HepG2 (cell line): ENCODE measurements at regions not wholly inside any gene's neighbourhood (a gene's known extent, or its start where the extent isn't known, plus 50 kb on each side); places are given as distances from the start of the nearest gene placed in this dataset.

Source experiments
- ATAC-seq: fragments of 200-7000 bp; cut with Tn5 transposase; 3 replicates; pipeline ENCODE4 v1.9.1; 2020; ENCODE audit warnings: mild to moderate bottlenecking, moderate library complexity
- BruUV-seq: library from RNA; stranded (reverse); fragments of 400-500 nt; replicated peaks from 2 replicates; lab custom pipeline; 2021; lab: Mats Ljungman, UMichigan
- CTCF ChIA-PET: fragments of 300-600 bp; formaldehyde crosslinking; extraction: SDS; loops from one replicate; lab custom pipeline; 2021; ENCODE audit warnings: low total read pairs, inconsistent platforms, low intra/inter-chr PET ratio; lab: Yijun Ruan, JAX
- POLR2A ChIA-PET: fragments of 350-600 bp; sonication (Branson Sonifier 250); formaldehyde crosslinking; loops from one replicate; lab custom pipeline; 2020; ENCODE audit warnings: antibody characterized with exemption, inconsistent platforms; lab: Yijun Ruan, JAX
- DNase-seq: peaks from one replicate; pipeline ENCODE4 v3.0.0-alpha.2; 2015; ENCODE audit warnings: low spot score
- FAIRE-seq: peaks from 3 replicates; lab custom pipeline; 2011; peaks lifted over from hg19 to GRCh38; lab: Jason Lieb, UNC
- H2AFZ ChIP-seq: one replicate; pipeline ENCODE4 v1.6.1; 2011; ENCODE audit warnings: low read length, inconsistent platforms
- H3K27ac ChIP-seq: fragments of 300-600 bp; 3 replicates; pipeline ENCODE4 v1.8.0; 2011; ENCODE audit warnings: mixed run types, mild to moderate bottlenecking, mixed read lengths, low read length, inconsistent platforms; ENCODE audit not compliant: insufficient read depth; ENCODE audit errors: extremely low read length
- H3K27me3 ChIP-seq, 2 experiments: fragments of 200-600 bp in 1 of 2; 2 replicates in 1 of 2; 3 replicates in 1 of 2; pipeline versions ENCODE4 v1.6.0 to v1.8.0; 2011; ENCODE audit warnings: low read length in 2 of 2, mild to moderate bottlenecking in 2 of 2, moderate library complexity in 2 of 2, inconsistent platforms in 1 of 2; ENCODE audit not compliant: insufficient read depth in 2 of 2, control insufficient read depth in 1 of 2
- H3K36me3 ChIP-seq, 2 experiments: fragments of 200-600 bp in 1 of 2; replicated peaks in 1 of 2; 2 replicates in 1 of 2; 3 replicates in 1 of 2; pipeline versions ENCODE4 v1.5.1 to v1.8.0; 2011; ENCODE audit warnings: low read length in 2 of 2, inconsistent platforms in 1 of 2; ENCODE audit not compliant: insufficient read depth in 2 of 2, control insufficient read depth in 1 of 2
- H3K4me1 ChIP-seq: 2 replicates; pipeline ENCODE4 v1.5.1; 2012; ENCODE audit warnings: low read length, inconsistent platforms; ENCODE audit not compliant: insufficient read depth
- H3K4me2 ChIP-seq: 2 replicates; pipeline ENCODE4 v1.6.0; 2011; ENCODE audit warnings: low read depth, low read length, inconsistent platforms
- H3K4me3 ChIP-seq, 3 experiments: fragments of 200-600 bp in 1 of 3; sonication (generic), shearing (Covaris generic) in 1 of 3; replicated peaks in 1 of 3; 2 replicates each; pipeline ENCODE4 v1.5.1; 2011 to 2016; ENCODE audit warnings: low read length in 3 of 3, inconsistent platforms in 2 of 3, low read depth in 2 of 3, mild to moderate bottlenecking in 2 of 3, control low read depth in 1 of 3, mixed read lengths in 1 of 3; ENCODE audit not compliant: insufficient read depth in 1 of 3
- H3K79me2 ChIP-seq: one replicate; pipeline ENCODE4 v1.6.1; 2011; ENCODE audit warnings: low read length, inconsistent platforms; ENCODE audit not compliant: insufficient read depth
- H3K9ac ChIP-seq: 2 replicates; pipeline ENCODE4 v1.6.0; 2011; ENCODE audit warnings: mild to moderate bottlenecking, low read depth, low read length, inconsistent platforms; ENCODE audit not compliant: insufficient read depth
- H3K9me3 ChIP-seq: 2 replicates; pipeline ENCODE4 v1.5.1; 2012; ENCODE audit warnings: mild to moderate bottlenecking, low read length
- H4K20me1 ChIP-seq: 2 replicates; pipeline ENCODE4 v1.6.0; 2011; ENCODE audit warnings: inconsistent platforms, mild to moderate bottlenecking, low read length, moderate library complexity; ENCODE audit not compliant: insufficient read depth
- MIER2 ChIP-seq: IDR thresholded peaks from 2 replicates; pipeline ENCODE4 v1.6.1; 2016; ENCODE audit warnings: missing biosample characterization, missing genetic modification reagents
- RAD51 ChIP-seq: fragments of 450-650 bp; IDR thresholded peaks from 2 replicates; pipeline ENCODE4 v1.6.1; 2016; ENCODE audit warnings: borderline replicate concordance
- RFXAP ChIP-seq: sonication (generic); formaldehyde crosslinking; IDR thresholded peaks from 2 replicates; pipeline ENCODE4 v1.4.0; 2020; ENCODE audit warnings: missing genetic modification reagents, borderline replicate concordance
- SNRNP70 ChIP-seq: fragments of 200-400 bp; formaldehyde crosslinking; IDR thresholded peaks from 2 replicates; pipeline ENCODE4 v1.6.1; 2017; ENCODE audit warnings: mild to moderate bottlenecking, low read depth, low read length, moderate library complexity
- SRSF4 ChIP-seq: fragments of 200-400 bp; formaldehyde crosslinking; IDR thresholded peaks from one replicate; pipeline ENCODE4 v1.6.1; 2018; ENCODE audit warnings: mild to moderate bottlenecking, low read depth, low read length, moderate library complexity; ENCODE audit not compliant: poor library complexity, severe bottlenecking
- ZNF569 ChIP-seq: sonication (generic); formaldehyde crosslinking; IDR thresholded peaks from 2 replicates; pipeline ENCODE4 v1.5.0; 2020; ENCODE audit warnings: mild to moderate bottlenecking, missing genetic modification reagents, moderate library complexity, borderline replicate concordance
- WGBS: methylation state at CpG from one replicate; pipeline ENCODE4 v1.1.6; 2017; ENCODE audit warnings: low lambda C conversion rate; 5-methylcytosine and 5-hydroxymethylcytosine counted together
- in situ Hi-C: cut with HindIII; loops from 2 replicates; pipeline ENCODE4 v1.10.0; 2017; ENCODE audit warnings: low pct_unique_long_range_greater_than_20kb; ENCODE audit not compliant: extremely low pct_ligation_motif_present
- intact Hi-C: fragments of 100-400 bp; cut with micrococcal nuclease; formaldehyde crosslinking; loops from one replicate; pipeline ENCODE4 v1.10.0; 2022; ENCODE audit not compliant: unreplicated experiment
- TF ChIP-seq, protein P1 (sequence below): sonication (generic); formaldehyde crosslinking; IDR thresholded peaks from 2 replicates; pipeline ENCODE4 v1.5.0; 2020; ENCODE audit warnings: missing genetic modification reagents, mild to moderate bottlenecking, borderline replicate concordance
- TF ChIP-seq, protein P2 (sequence below): IDR thresholded peaks from 2 replicates; pipeline ENCODE4 v1.6.1; 2016; ENCODE audit warnings: low read depth, missing genetic modification reagents, missing compliant biosample characterization

DNA sequence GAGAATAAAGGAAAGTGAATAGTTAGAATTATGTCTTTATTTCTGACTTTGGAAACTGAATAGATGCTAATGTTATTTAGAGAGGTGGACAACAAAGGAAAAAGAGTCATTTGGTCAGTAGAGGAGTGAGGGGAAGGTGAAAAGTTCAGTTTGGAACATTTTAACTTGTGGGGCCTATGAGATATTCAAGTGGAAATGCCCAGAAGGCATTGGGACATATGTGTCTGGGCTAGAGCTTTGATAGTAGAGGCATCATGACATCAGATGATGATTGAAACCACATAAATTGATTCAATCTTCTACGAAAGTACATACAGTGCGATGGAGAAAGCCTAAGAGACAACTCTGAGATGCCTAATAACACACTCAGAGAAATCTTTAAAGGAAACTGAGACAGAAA is 151.7 kb upstream of the COL11A1 start:
- H3K27ac ChIP-seq = no peak overlapping the region
- H3K9me3 ChIP-seq = no peaks in the 10 kb centered on the region
- DNase-seq (no peak), FAIRE-seq (no peak), ATAC-seq (no peak)
- no peaks in the 10 kb centered on the region for H3K36me3 ChIP-seq
- H2AFZ ChIP-seq = no peak overlapping the region
- CTCF ChIA-PET = no interaction called here
- no peak overlapping the region for H3K4me2 ChIP-seq
- H3K4me3 ChIP-seq = no peak overlapping the region
- TF ChIP-seq, protein P1, sequence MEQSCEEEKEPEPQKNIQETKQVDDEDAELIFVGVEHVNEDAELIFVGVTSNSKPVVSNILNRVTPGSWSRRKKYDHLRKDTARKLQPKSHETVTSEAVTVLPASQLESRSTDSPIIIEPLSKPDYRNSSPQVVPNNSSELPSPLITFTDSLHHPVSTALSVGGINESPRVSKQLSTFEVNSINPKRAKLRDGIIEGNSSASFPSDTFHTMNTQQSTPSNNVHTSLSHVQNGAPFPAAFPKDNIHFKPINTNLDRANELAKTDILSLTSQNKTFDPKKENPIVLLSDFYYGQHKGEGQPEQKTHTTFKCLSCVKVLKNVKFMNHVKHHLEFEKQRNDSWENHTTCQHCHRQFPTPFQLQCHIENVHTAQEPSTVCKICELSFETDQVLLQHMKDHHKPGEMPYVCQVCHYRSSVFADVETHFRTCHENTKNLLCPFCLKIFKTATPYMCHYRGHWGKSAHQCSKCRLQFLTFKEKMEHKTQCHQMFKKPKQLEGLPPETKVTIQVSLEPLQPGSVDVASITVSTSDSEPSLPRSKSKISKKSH = no peak
- TF ChIP-seq SNRNP70 (no peak), SRSF4 (no peak), ZNF569 (CRISPR knock-in tag) (no peak), RAD51 (no peak), MIER2 (CRISPR knock-in tag) (no peak), RFXAP (CRISPR knock-in tag) (no peak)
- TF ChIP-seq, protein P2, sequence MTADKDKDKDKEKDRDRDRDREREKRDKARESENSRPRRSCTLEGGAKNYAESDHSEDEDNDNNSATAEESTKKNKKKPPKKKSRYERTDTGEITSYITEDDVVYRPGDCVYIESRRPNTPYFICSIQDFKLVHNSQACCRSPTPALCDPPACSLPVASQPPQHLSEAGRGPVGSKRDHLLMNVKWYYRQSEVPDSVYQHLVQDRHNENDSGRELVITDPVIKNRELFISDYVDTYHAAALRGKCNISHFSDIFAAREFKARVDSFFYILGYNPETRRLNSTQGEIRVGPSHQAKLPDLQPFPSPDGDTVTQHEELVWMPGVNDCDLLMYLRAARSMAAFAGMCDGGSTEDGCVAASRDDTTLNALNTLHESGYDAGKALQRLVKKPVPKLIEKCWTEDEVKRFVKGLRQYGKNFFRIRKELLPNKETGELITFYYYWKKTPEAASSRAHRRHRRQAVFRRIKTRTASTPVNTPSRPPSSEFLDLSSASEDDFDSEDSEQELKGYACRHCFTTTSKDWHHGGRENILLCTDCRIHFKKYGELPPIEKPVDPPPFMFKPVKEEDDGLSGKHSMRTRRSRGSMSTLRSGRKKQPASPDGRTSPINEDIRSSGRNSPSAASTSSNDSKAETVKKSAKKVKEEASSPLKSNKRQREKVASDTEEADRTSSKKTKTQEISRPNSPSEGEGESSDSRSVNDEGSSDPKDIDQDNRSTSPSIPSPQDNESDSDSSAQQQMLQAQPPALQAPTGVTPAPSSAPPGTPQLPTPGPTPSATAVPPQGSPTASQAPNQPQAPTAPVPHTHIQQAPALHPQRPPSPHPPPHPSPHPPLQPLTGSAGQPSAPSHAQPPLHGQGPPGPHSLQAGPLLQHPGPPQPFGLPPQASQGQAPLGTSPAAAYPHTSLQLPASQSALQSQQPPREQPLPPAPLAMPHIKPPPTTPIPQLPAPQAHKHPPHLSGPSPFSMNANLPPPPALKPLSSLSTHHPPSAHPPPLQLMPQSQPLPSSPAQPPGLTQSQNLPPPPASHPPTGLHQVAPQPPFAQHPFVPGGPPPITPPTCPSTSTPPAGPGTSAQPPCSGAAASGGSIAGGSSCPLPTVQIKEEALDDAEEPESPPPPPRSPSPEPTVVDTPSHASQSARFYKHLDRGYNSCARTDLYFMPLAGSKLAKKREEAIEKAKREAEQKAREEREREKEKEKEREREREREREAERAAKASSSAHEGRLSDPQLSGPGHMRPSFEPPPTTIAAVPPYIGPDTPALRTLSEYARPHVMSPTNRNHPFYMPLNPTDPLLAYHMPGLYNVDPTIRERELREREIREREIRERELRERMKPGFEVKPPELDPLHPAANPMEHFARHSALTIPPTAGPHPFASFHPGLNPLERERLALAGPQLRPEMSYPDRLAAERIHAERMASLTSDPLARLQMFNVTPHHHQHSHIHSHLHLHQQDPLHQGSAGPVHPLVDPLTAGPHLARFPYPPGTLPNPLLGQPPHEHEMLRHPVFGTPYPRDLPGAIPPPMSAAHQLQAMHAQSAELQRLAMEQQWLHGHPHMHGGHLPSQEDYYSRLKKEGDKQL = no peak
- intact Hi-C loops = no loop called here
- POLR2A ChIA-PET = no interaction called here
- no peaks in the 10 kb centered on the region for H3K27me3 ChIP-seq
- no peak overlapping the region for H3K9ac ChIP-seq
- no peaks in the 10 kb centered on the region for H4K20me1 ChIP-seq
- in situ Hi-C loops = no loop called here
- no peaks in the 10 kb centered on the region for H3K79me2 ChIP-seq
- BruUV-seq = no TSS peak
- 2% methylated on average over 2 of the region's 2 CpGs for WGBS
- no peaks in the 10 kb centered on the region for H3K4me1 ChIP-seq
